Vagina (tissue), 2 donors: ENCODE measurements at regions not wholly inside any gene's neighbourhood (a gene's known extent, or its start where the extent isn't known, plus 50 kb on each side); places are given as distances from the start of the nearest gene placed in this dataset.

Experiments used
- POLR2A ChIP-seq, 2 donors: fragments of 450-650 bp; IDR thresholded peaks; one replicate each; pipeline ENCODE4 v1.6.1; 2017; ENCODE audit warnings: antibody characterized with exemption in 2 of 2, mild to moderate bottlenecking in 2 of 2, moderate library complexity in 2 of 2
- TF ChIP-seq, protein P1 (sequence below), 3 experiments: fragments of 450-650 bp in 2 of 3; fragments of 200-600 bp in 1 of 3; sonication (generic) in 1 of 3; IDR thresholded peaks; one replicate each; pipeline ENCODE4 v1.5.1; 2017 to 2019; ENCODE audit warnings: antibody characterized with exemption in 3 of 3, mild to moderate bottlenecking in 2 of 3, moderate library complexity in 2 of 3

DNA sequence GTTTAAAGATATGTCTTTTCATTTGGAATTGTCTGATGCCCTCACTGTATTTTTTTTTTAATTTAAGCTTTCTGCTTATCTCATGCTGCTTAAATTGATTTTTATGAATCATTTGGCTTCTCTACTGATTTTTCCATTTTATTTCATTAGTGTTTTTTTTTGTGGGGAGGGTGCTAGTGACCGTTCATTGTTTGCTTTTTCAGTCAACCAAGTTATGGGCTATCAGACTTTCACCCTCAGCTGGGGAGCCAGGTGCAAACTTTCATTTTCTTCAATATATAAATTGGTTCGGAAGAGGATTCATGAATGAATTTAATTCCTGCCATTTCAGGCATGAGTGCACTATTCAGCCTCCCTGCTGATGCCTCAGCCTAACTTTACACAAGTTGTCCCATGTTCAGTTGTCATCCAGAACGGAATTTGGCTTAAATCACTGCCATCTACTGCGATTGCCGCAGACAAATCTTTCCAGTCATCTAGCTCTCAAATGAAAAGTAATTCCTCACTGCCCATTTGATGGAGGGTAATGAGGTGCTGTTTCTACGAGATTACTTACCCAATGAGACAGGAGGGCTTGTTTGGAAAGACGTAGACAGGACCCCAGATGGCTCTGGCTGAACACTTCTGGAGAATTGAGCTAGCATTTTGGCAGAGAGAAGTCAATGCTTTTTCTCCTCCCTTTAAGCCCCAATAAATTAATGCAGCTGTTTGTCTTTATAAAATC, 89.9 kb upstream of the RORA start:
- no peak for TF ChIP-seq POLR2A (IDR thresholded peaks at IDR 0.05)
- TF ChIP-seq, protein P1, sequence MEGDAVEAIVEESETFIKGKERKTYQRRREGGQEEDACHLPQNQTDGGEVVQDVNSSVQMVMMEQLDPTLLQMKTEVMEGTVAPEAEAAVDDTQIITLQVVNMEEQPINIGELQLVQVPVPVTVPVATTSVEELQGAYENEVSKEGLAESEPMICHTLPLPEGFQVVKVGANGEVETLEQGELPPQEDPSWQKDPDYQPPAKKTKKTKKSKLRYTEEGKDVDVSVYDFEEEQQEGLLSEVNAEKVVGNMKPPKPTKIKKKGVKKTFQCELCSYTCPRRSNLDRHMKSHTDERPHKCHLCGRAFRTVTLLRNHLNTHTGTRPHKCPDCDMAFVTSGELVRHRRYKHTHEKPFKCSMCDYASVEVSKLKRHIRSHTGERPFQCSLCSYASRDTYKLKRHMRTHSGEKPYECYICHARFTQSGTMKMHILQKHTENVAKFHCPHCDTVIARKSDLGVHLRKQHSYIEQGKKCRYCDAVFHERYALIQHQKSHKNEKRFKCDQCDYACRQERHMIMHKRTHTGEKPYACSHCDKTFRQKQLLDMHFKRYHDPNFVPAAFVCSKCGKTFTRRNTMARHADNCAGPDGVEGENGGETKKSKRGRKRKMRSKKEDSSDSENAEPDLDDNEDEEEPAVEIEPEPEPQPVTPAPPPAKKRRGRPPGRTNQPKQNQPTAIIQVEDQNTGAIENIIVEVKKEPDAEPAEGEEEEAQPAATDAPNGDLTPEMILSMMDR (IDR thresholded peaks at IDR 0.05) = no peak
